ENCODE measurements at regions not wholly inside any gene's neighbourhood (a gene's known extent, or its start where the extent isn't known, plus 50 kb on each side); places are given as distances from the start of the nearest gene placed in this dataset.

DNA sequence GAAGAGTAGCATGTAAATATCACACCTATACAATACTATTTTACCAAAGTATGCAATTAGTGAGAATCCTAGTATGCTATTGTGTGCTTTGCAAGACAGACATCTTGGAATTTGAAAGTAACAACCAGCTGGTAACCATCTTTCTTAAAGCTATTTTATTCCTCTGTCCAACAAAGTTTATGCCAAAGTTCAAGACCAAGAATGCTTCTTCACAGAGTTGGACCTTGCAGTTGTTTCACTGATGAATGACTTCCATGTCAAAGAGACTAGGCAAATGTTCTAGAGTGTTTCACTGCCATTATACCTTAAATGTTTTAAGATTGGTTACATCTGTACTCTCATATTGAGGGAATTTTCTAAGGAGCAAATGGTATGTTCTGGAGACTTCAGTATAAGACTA is 215.2 kb upstream of the CRIM1 start:
- intact Hi-C loops (cut with micrococcal nuclease), result no loop called here
- DNase-seq, result no peak
- no peaks in the 10 kb centered on the region for H3K4me1 ChIP-seq

DNA sequence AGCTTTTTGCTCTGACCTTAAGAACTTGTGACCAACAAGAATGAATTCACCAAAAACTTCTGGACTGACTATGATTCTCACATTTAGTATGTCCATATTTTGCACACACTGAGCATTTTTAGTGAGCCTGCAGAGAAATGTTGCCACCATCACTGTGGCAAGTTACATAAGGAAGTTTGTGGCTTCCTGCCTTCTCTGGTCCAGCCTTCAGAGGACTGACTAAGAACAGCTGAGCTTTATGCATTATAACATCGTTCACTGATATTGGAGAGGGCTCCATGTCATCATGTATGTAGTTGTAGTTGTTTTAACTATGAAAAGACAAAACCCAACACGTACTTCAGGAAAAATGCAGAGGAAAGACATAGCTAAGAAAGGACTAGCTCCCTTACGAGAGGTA is 218.0 kb upstream of the CRIM1 start:
- no peak overlapping the region for H3K4me3 ChIP-seq
- no peaks in the 10 kb centered on the region for H3K9me3 ChIP-seq (replicated peaks)
- TF ChIP-seq, protein P1, sequence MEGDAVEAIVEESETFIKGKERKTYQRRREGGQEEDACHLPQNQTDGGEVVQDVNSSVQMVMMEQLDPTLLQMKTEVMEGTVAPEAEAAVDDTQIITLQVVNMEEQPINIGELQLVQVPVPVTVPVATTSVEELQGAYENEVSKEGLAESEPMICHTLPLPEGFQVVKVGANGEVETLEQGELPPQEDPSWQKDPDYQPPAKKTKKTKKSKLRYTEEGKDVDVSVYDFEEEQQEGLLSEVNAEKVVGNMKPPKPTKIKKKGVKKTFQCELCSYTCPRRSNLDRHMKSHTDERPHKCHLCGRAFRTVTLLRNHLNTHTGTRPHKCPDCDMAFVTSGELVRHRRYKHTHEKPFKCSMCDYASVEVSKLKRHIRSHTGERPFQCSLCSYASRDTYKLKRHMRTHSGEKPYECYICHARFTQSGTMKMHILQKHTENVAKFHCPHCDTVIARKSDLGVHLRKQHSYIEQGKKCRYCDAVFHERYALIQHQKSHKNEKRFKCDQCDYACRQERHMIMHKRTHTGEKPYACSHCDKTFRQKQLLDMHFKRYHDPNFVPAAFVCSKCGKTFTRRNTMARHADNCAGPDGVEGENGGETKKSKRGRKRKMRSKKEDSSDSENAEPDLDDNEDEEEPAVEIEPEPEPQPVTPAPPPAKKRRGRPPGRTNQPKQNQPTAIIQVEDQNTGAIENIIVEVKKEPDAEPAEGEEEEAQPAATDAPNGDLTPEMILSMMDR (IDR thresholded peaks at IDR 0.05; ENCODE audit: borderline replicate concordance), result no peak
- no peaks in the 10 kb centered on the region for H3K27me3 ChIP-seq (ENCODE audit: low read depth)
- H3K36me3 ChIP-seq, result no peaks in the 10 kb centered on the region
- no peak for DNase-seq
- no peak overlapping the region for H3K27ac ChIP-seq (replicated peaks)
- H3K4me1 ChIP-seq, result no peaks in the 10 kb centered on the region
- intact Hi-C loops (cut with micrococcal nuclease), result no loop called here

More for the DNA sequence above, 215.2 kb upstream of the CRIM1 start:
- TF ChIP-seq, protein P1 (IDR thresholded peaks at IDR 0.05; ENCODE audit: borderline replicate concordance), result no peak
- Histone ChIP-seq H3K36me3 (no peaks in the 10 kb centered on the region), H3K4me3 (no peak overlapping the region), H3K27me3 (ENCODE audit: low read depth) (no peaks in the 10 kb centered on the region), H3K9me3 (replicated peaks) (no peaks in the 10 kb centered on the region), H3K27ac (replicated peaks) (no peak overlapping the region)

DNA sequence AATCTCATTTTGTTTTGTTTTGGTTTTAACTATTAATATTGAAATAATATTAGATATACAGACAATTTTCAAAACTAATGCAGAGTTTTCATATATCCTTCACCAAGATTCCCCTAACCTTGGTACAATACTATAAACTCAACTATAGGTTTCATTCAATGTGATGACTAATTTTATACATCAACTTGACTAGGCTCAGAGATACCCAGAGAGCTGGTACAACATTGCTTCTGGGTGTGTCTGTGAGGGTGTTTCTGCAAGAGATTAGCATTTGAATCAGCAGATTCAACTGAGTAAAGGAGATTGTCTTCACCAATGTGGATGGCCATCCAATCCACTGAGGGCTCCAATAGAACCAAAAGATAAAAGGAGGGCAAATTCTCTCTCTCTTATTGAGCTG is 221.3 kb upstream of the CRIM1 start:
- Histone ChIP-seq H3K4me1 (no peaks in the 10 kb centered on the region), H3K4me3 (no peak overlapping the region), H3K9me3 (replicated peaks) (no peaks in the 10 kb centered on the region), H3K27me3 (ENCODE audit: low read depth) (no peaks in the 10 kb centered on the region), H3K36me3 (no peaks in the 10 kb centered on the region), H3K27ac (replicated peaks) (no peak overlapping the region)
- intact Hi-C loops (cut with micrococcal nuclease), result no loop called here
- TF ChIP-seq, protein P1 (IDR thresholded peaks at IDR 0.05; ENCODE audit: borderline replicate concordance), result no peak
- no peak for DNase-seq

DNA sequence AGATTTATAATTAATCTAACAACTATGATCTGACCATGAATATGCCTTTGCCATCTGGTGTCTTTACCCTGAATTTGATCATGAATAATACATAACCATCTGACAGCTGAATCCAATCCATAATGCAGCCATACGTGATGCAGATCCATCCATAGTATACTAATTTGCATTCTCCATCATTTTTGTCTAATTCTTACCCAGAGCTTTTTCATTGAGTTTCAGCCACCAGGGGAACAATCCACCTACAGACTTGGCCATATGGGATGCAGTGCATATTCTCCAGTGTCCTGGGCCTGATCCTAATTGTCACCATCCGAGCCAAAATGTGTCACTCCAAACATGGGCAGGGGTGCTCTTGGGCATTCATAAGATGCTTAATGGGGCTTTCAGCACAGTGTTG is 227.2 kb upstream of the CRIM1 start:
- Histone ChIP-seq H3K4me1 (no peaks in the 10 kb centered on the region), H3K36me3 (no peaks in the 10 kb centered on the region), H3K27me3 (ENCODE audit: low read depth) (no peaks in the 10 kb centered on the region), H3K27ac (replicated peaks) (no peak overlapping the region), H3K9me3 (replicated peaks) (no peaks in the 10 kb centered on the region), H3K4me3 (no peak overlapping the region)
- intact Hi-C loops (cut with micrococcal nuclease), result no loop called here
- TF ChIP-seq, protein P1 (IDR thresholded peaks at IDR 0.05; ENCODE audit: borderline replicate concordance), result no peak
- DNase-seq, result no peak

DNA sequence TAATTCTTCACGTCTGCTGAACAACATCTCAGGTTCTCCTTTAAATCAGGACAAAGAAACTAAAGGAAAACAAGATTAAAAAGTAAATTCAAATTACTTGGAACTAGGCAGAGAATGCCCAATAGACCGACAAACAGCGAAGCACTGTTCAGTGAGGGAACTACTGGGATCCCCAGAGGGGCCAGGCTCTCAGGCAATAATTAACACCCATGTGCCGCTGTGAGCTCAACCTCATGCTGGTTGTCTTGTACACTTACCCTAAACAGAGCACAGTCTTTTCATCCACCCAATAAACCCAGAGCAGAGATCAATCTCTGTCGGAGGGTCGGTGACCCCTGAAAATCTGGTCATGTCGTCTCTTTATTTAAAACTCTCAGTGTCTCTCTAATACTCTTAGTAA is 229.9 kb upstream of the CRIM1 start:
- Histone ChIP-seq H3K36me3 (no peaks in the 10 kb centered on the region), H3K4me1 (no peaks in the 10 kb centered on the region), H3K27ac (replicated peaks) (no peak overlapping the region), H3K4me3 (no peak overlapping the region), H3K9me3 (replicated peaks) (peaks cover 8% of the 10 kb centered on the region), H3K27me3 (ENCODE audit: low read depth) (peaks cover 9% of the 10 kb centered on the region)
- no peak for DNase-seq
- intact Hi-C loops (cut with micrococcal nuclease), result no loop called here
- TF ChIP-seq, protein P1 (IDR thresholded peaks at IDR 0.05; ENCODE audit: borderline replicate concordance), result no peak

DNA sequence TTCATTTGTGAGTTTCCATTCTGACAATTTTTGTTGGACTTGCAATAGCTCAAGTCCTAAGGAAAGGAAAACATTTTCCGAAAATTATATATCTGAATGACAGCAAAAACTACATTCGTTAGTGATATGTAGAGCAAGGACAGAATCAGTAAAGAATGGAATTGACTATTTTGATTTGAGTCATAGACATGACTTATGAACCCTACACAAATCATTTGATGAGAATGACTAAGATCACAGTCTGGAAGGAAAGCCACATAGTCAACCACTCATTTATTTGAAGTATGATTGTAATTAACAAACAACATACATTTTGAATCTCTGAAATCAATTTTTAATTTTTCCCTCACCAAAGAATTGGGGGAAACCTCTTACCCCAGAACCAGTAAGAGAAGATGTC is 231.6 kb upstream of the CRIM1 start:
- intact Hi-C loops (cut with micrococcal nuclease), result no loop called here
- H3K27me3 ChIP-seq (ENCODE audit: low read depth), result peaks cover 9% of the 10 kb centered on the region
- H3K4me1 ChIP-seq, result no peaks in the 10 kb centered on the region
- H3K9me3 ChIP-seq (replicated peaks), result peaks cover 10% of the 10 kb centered on the region
- TF ChIP-seq, protein P1 (IDR thresholded peaks at IDR 0.05; ENCODE audit: borderline replicate concordance), result no peak
- H3K27ac ChIP-seq (replicated peaks), result no peak overlapping the region
- H3K4me3 ChIP-seq, result no peak overlapping the region
- no peaks in the 10 kb centered on the region for H3K36me3 ChIP-seq
- DNase-seq, result no peak

Data from left ventricle myocardium inferior (tissue), 1 donor.